Activated T-cell treated with anti-CD3 and anti-CD28 coated beads, Interleukin-2, amount 50 U/mL, for 4 hours (primary cell): ENCODE measurements at regions not wholly inside any gene's neighbourhood (a gene's known extent, or its start where the extent isn't known, plus 50 kb on each side); places are given as distances from the start of the nearest gene placed in this dataset.

Experiments used
- ATAC-seq, 2 donors: fragments of 200-7000 bp; cut with Tn5 transposase; one replicate each; pipeline ENCODE4 v1.10.0; 2021
- DNase-seq: peaks from one replicate; pipeline ENCODE4 v3.0.0-alpha.2; 2020
- H3K27me3 Mint-ChIP-seq: one replicate; pipeline ENCODE4 v1.8.0; 2021; ENCODE audit warnings: low read depth, mixed read lengths
- H3K36me3 Mint-ChIP-seq: one replicate; pipeline ENCODE4 v1.8.0; 2022; ENCODE audit warnings: mixed read lengths; ENCODE audit not compliant: insufficient read depth
- H3K4me1 Mint-ChIP-seq: one replicate; pipeline ENCODE4 v1.8.0; 2021; ENCODE audit warnings: low read depth, mixed read lengths
- H3K4me3 Mint-ChIP-seq: one replicate; pipeline ENCODE4 v1.8.0; 2021; ENCODE audit warnings: mild to moderate bottlenecking, moderate library complexity, mixed read lengths
- H3K9me3 Mint-ChIP-seq: one replicate; pipeline ENCODE4 v1.8.0; 2021; ENCODE audit warnings: mixed read lengths

GRCh38 chr14:95452176-95452892, 64.1 kb downstream of the SYNE3 start:
- DNase-seq (no peak), ATAC-seq (peak in 1 of 2 donors; percentile 43)
- Mint-ChIP-seq H3K27me3 (no peaks in the 10 kb centered on the region), H3K36me3 (peaks cover 27% of the 10 kb centered on the region), H3K4me1 (no peaks in the 10 kb centered on the region), H3K9me3 (no peaks in the 10 kb centered on the region), H3K4me3 (no peak overlapping the region)

- Mint-ChIP-seq H3K27me3 (no peaks in the 10 kb centered on the region), H3K36me3 (peaks cover 38% of the 10 kb centered on the region), H3K9me3 (no peaks in the 10 kb centered on the region), H3K4me1 (no peaks in the 10 kb centered on the region), H3K4me3 (no peak overlapping the region)
- no peak for ATAC-seq
- DNase-seq: no peak
These were observed 67.3 kb downstream of the SYNE3 start for GRCh38 chr14:95449131-95449530.

- Mint-ChIP-seq H3K9me3 (no peaks in the 10 kb centered on the region), H3K36me3 (peaks cover 29% of the 10 kb centered on the region), H3K4me3 (no peak overlapping the region), H3K27me3 (no peaks in the 10 kb centered on the region), H3K4me1 (peaks cover 7% of the 10 kb centered on the region)
- DNase-seq (no peak), ATAC-seq (no peak)
These were observed 70.0 kb downstream of the SYNE3 start for GRCh38 chr14:95446470-95446869.

GRCh38 chr14:95445676-95446075, 70.8 kb downstream of the SYNE3 start:
- peaks cover 7% of the 10 kb centered on the region for H3K4me1 Mint-ChIP-seq
- no peaks in the 10 kb centered on the region for H3K27me3 Mint-ChIP-seq
- DNase-seq (no peak), ATAC-seq (no peak)
- peaks cover 23% of the 10 kb centered on the region for H3K36me3 Mint-ChIP-seq
- H3K9me3 Mint-ChIP-seq: no peaks in the 10 kb centered on the region
- no peak overlapping the region for H3K4me3 Mint-ChIP-seq

GRCh38 chr14:95445161-95445560, 71.3 kb downstream of the SYNE3 start:
- no peak overlapping the region for H3K4me3 Mint-ChIP-seq
- no peaks in the 10 kb centered on the region for H3K9me3 Mint-ChIP-seq
- no peaks in the 10 kb centered on the region for H3K27me3 Mint-ChIP-seq
- peaks cover 22% of the 10 kb centered on the region for H3K36me3 Mint-ChIP-seq
- ATAC-seq: no peak
- peaks cover 7% of the 10 kb centered on the region for H3K4me1 Mint-ChIP-seq
- DNase-seq: no peak

- Mint-ChIP-seq H3K36me3 (peaks cover 22% of the 10 kb centered on the region), H3K4me3 (no peak overlapping the region), H3K4me1 (peaks cover 7% of the 10 kb centered on the region), H3K27me3 (no peaks in the 10 kb centered on the region), H3K9me3 (no peaks in the 10 kb centered on the region)
- no peak for DNase-seq
- ATAC-seq: no peak
These were observed 72.0 kb downstream of the SYNE3 start for GRCh38 chr14:95444132-95445129.

- peaks cover 7% of the 10 kb centered on the region for H3K4me1 Mint-ChIP-seq
- no peaks in the 10 kb centered on the region for H3K27me3 Mint-ChIP-seq
- no peaks in the 10 kb centered on the region for H3K9me3 Mint-ChIP-seq
- no peak overlapping the region for H3K4me3 Mint-ChIP-seq
- DNase-seq: peak; percentile 76
- peaks cover 19% of the 10 kb centered on the region for H3K36me3 Mint-ChIP-seq
- peak; percentile 99 for ATAC-seq
These were observed 73.8 kb downstream of the SYNE3 start for GRCh38 chr14:95442633-95443021.

- no peak for DNase-seq
- Mint-ChIP-seq H3K9me3 (no peaks in the 10 kb centered on the region), H3K4me3 (no peak overlapping the region), H3K36me3 (peaks cover 20% of the 10 kb centered on the region), H3K4me1 (peaks cover 7% of the 10 kb centered on the region), H3K27me3 (no peaks in the 10 kb centered on the region)
- ATAC-seq: no peak
These were observed 74.3 kb downstream of the SYNE3 start for GRCh38 chr14:95442016-95442632.

GRCh38 chr14:95440951-95441350, 75.5 kb downstream of the SYNE3 start:
- Mint-ChIP-seq H3K36me3 (peaks cover 21% of the 10 kb centered on the region), H3K4me3 (no peak overlapping the region), H3K27me3 (no peaks in the 10 kb centered on the region), H3K9me3 (no peaks in the 10 kb centered on the region), H3K4me1 (peaks cover 7% of the 10 kb centered on the region)
- no peak for DNase-seq
- ATAC-seq: no peak

- no peak for ATAC-seq
- DNase-seq: no peak
- Mint-ChIP-seq H3K4me3 (no peak overlapping the region), H3K9me3 (no peaks in the 10 kb centered on the region), H3K36me3 (peaks cover 24% of the 10 kb centered on the region), H3K27me3 (no peaks in the 10 kb centered on the region), H3K4me1 (peaks cover 7% of the 10 kb centered on the region)
These were observed 76.0 kb downstream of the SYNE3 start for GRCh38 chr14:95440496-95440895.

- no peaks in the 10 kb centered on the region for H3K27me3 Mint-ChIP-seq
- H3K9me3 Mint-ChIP-seq: no peaks in the 10 kb centered on the region
- H3K4me3 Mint-ChIP-seq: no peak overlapping the region
- DNase-seq (no peak), ATAC-seq (no peak)
- peaks cover 7% of the 10 kb centered on the region for H3K4me1 Mint-ChIP-seq
- peaks cover 25% of the 10 kb centered on the region for H3K36me3 Mint-ChIP-seq
These were observed 76.6 kb downstream of the SYNE3 start for GRCh38 chr14:95439881-95440280.

GRCh38 chr14:95437715-95438114, 78.7 kb downstream of the SYNE3 start:
- Mint-ChIP-seq H3K36me3 (peaks cover 26% of the 10 kb centered on the region), H3K9me3 (no peaks in the 10 kb centered on the region), H3K4me1 (peaks cover 2% of the 10 kb centered on the region), H3K27me3 (no peaks in the 10 kb centered on the region), H3K4me3 (no peak overlapping the region)
- ATAC-seq (no peak), DNase-seq (no peak)

- no peak overlapping the region for H3K4me3 Mint-ChIP-seq
- no peak for ATAC-seq
- H3K27me3 Mint-ChIP-seq: no peaks in the 10 kb centered on the region
- peaks cover 32% of the 10 kb centered on the region for H3K36me3 Mint-ChIP-seq
- no peaks in the 10 kb centered on the region for H3K9me3 Mint-ChIP-seq
- H3K4me1 Mint-ChIP-seq: no peaks in the 10 kb centered on the region
- DNase-seq: no peak
These were observed 80.1 kb downstream of the SYNE3 start for GRCh38 chr14:95436354-95436753.

- H3K9me3 Mint-ChIP-seq: no peaks in the 10 kb centered on the region
These were observed 82.3 kb downstream of the SYNE3 start for GRCh38 chr14:95434121-95434520.

More at GRCh38 chr14:95434121-95434520, 82.3 kb downstream of the SYNE3 start:
- no peaks in the 10 kb centered on the region for H3K4me1 Mint-ChIP-seq
- no peak for DNase-seq
- H3K27me3 Mint-ChIP-seq: no peaks in the 10 kb centered on the region
- no peak for ATAC-seq
- H3K4me3 Mint-ChIP-seq: no peak overlapping the region
- H3K36me3 Mint-ChIP-seq: peaks cover 40% of the 10 kb centered on the region
